ENCODE measurements at regions not wholly inside any gene's neighbourhood (a gene's known extent, or its start where the extent isn't known, plus 50 kb on each side); places are given as distances from the start of the nearest gene placed in this dataset.

- DNase-seq (no peak), ATAC-seq (no peak)
- intact Hi-C loops (cut with DNase I), result no loop called here
- Histone ChIP-seq H3K27me3 (no peaks in the 10 kb centered on the region), H3K4me1 (peaks cover 14% of the 10 kb centered on the region), H3K36me3 (replicated peaks in 1 of 2; ENCODE audit: insufficient read depth in 1 of 2, low read depth in 2 of 2) (no peaks in the 10 kb centered on the region), H3K4me3 (no peak overlapping the region), H3K27ac (no peak overlapping the region), H3K9me3 (no peaks in the 10 kb centered on the region)
- 74 to 82% methylated on average over 3 of the region's 3 CpGs for WGBS, 2 donors
- TF ChIP-seq CTCF (IDR thresholded peaks at IDR 0.05), result no peak
Observed at GRCh38 chr4:183789657-183790056, 115.5 kb upstream of the STOX2 start.

DNA sequence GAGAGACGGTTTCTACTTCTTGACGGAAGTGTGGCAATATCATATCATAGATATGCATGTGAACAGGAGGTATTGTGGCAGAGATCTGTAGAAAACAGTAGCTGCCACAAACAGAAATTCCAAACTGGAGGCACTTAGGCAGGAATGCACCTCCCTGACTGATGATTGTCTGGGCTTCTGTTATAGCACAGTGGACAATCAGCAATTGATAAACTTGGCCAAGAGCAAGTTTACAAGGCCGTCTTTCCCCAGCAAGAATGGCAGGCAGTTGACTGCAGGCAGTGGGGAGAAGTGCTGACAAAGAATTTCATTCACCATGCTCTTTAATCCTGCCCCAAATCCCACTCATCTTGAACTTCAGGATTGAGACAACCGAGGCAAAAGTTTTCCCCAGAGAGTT, 114.4 kb upstream of the STOX2 start:
- TF ChIP-seq POLR2A (IDR thresholded peaks at IDR 0.05) (no peak), CTCF (IDR thresholded peaks at IDR 0.05) (no peak)
- DNase-seq, result no peak
- peak; percentile 21 for ATAC-seq
- Histone ChIP-seq H3K27ac (no peak overlapping the region), H3K9me3 (no peaks in the 10 kb centered on the region), H3K4me1 (peaks cover 14% of the 10 kb centered on the region), H3K36me3 (replicated peaks in 1 of 2; ENCODE audit: insufficient read depth in 1 of 2, low read depth in 2 of 2) (no peaks in the 10 kb centered on the region), H3K4me3 (no peak overlapping the region), H3K27me3 (no peaks in the 10 kb centered on the region)
- intact Hi-C loops (cut with DNase I), result no loop called here
- WGBS, 2 donors, result 62 to 65% methylated on average over 4 of the region's 4 CpGs

GRCh38 chr4:183797011-183797444, 108.1 kb upstream of the STOX2 start:
- peaks cover 17% of the 10 kb centered on the region for H3K4me1 ChIP-seq
- no peaks in the 10 kb centered on the region for H3K27me3 ChIP-seq
- H3K36me3 ChIP-seq (replicated peaks in 1 of 2; ENCODE audit: insufficient read depth in 1 of 2, low read depth in 2 of 2), result no peaks in the 10 kb centered on the region
- H3K27ac ChIP-seq, result peak overlapping the region; percentile 30 to 89 (median 80)
- peak in 2 of 3 donors; percentile 19 to 50 for TF ChIP-seq POLR2A (IDR thresholded peaks at IDR 0.05)
- TF ChIP-seq CTCF (IDR thresholded peaks at IDR 0.05), result no peak
- ATAC-seq (peak; percentile 54), DNase-seq (peak; percentile 39 to 52 (median 44))
- no peaks in the 10 kb centered on the region for H3K9me3 ChIP-seq
- peak overlapping the region; percentile 22 to 58 for H3K4me3 ChIP-seq
- intact Hi-C loops (cut with DNase I), result no loop called here
- WGBS, 2 donors, result 2 to 7% methylated on average over 13 to 35 of the region's 39 CpGs

- intact Hi-C loops (cut with DNase I), result no loop called here
- Histone ChIP-seq H3K36me3 (replicated peaks in 1 of 2; ENCODE audit: insufficient read depth in 1 of 2, low read depth in 2 of 2) (no peaks in the 10 kb centered on the region), H3K4me3 (peak overlapping the region; percentile 22 to 58), H3K27ac (peak overlapping the region; percentile 30 to 89 (median 80)), H3K9me3 (no peaks in the 10 kb centered on the region), H3K27me3 (no peaks in the 10 kb centered on the region), H3K4me1 (peaks cover 17% of the 10 kb centered on the region)
- WGBS, 2 donors, result 1% methylated on average over 23 to 72 of the region's 105 CpGs
- ATAC-seq, result peak; percentile 68
- TF ChIP-seq POLR2A (IDR thresholded peaks at IDR 0.05) (peak in 1 of 3 donors; percentile 8), CTCF (IDR thresholded peaks at IDR 0.05) (peak in 1 of 7 experiments; percentile 2)
- DNase-seq, result peak; percentile 38 to 49 (median 45)
Observed at GRCh38 chr4:183797445-183798300, 107.4 kb upstream of the STOX2 start.

Measured in body of pancreas (tissue), 4 donors.